ENCODE measurements at regions not wholly inside any gene's neighbourhood (a gene's known extent, or its start where the extent isn't known, plus 50 kb on each side); places are given as distances from the start of the nearest gene placed in this dataset.

GRCh38 chr1:208895181-208895580, 651.0 kb upstream of the PLXNA2 start:
- ATAC-seq (no peak), DNase-seq (ENCODE audit: low spot score in 2 of 2) (no peak)
- Mint-ChIP-seq H3K36me3 (no peaks in the 10 kb centered on the region), H3K27ac (no peak overlapping the region), H3K9me3 (peaks cover 0 to 5% of the 10 kb centered on the region in 2 donors)

DNA sequence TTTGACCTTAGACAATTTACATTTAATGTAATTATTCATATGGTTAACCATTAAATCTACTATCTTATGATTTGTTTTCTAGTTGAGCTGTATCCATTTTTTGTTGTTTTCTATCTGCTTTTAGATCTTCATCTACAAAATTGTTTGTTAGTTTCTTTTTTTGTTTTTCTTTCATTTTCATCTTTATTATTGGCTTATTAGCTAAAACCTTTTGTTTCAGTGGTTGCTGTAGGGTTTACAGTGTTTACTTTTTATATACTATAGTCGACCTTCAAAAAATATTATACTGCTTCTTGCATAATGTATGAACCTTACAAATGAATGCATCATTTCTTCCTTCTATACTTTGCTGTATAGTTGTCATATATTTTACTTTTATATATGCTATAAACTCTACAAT, 651.6 kb upstream of the PLXNA2 start:
- H3K36me3 Mint-ChIP-seq: no peaks in the 10 kb centered on the region
- ATAC-seq (no peak), DNase-seq (ENCODE audit: low spot score in 2 of 2) (no peak)
- H3K9me3 Mint-ChIP-seq: peaks cover 0 to 5% of the 10 kb centered on the region in 2 donors
- no peak overlapping the region for H3K27ac Mint-ChIP-seq

DNA sequence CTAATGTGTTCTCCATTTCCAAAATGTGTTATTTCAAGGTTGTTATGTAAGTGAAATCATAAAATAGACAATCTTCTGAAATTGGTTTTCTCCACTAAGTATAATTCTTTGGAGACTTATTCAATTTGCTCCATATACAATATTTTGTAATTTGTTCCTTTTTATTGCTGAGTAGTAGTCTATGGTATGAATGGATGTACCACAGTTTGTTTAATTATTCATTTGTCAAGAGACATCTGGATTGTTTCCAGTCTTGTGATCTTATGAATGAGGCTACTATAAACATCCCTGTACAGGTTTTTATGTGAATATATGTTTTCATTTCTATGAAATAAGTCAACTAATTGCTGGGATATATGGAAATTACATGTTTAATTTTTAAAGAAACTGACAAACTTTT, 652.6 kb upstream of the PLXNA2 start:
- DNase-seq (ENCODE audit: low spot score in 2 of 2): no peak
- no peaks in the 10 kb centered on the region for H3K36me3 Mint-ChIP-seq
- ATAC-seq: no peak
- peaks cover 0 to 5% of the 10 kb centered on the region in 2 donors for H3K9me3 Mint-ChIP-seq
- H3K27ac Mint-ChIP-seq: no peak overlapping the region

- Mint-ChIP-seq H3K27ac (no peak overlapping the region), H3K9me3 (peaks cover 0 to 5% of the 10 kb centered on the region in 2 donors), H3K36me3 (no peaks in the 10 kb centered on the region)
- ATAC-seq: no peak
- DNase-seq (ENCODE audit: low spot score in 2 of 2): no peak
Observed at GRCh38 chr1:208899438-208899837, 655.3 kb upstream of the PLXNA2 start.

DNA sequence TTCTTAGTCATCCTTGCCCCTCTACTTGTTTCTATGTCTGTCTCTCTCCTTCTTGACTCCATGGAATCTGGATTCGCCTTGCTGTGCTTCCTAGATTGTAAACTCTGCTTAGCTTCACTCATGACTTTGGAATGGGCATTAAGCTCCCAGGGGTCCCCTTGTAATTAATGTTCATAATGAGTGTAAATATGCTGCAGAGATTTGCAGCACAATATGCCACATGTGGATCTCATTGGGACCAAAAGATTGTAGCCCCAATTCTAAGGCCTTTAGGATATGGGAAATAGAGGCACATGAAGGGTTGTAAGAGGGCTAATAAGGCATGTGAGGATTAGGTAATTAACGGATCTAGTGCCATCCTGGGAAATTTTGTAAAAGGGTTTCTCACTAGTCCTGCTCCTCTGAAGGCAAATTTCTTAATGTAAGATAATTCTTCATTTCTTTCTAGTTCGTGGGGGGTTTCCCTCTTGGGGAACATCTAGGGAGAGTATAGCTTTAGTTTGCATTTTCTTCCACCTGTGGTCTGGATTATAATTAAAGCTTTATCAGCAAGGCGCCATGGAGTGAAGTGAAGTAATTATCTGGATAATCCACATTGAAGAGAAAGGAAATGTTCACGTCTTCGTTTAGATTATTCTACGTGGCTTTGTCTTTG, 659.2 kb upstream of the PLXNA2 start:
- Mint-ChIP-seq H3K9me3 (no peaks in the 10 kb centered on the region), H3K36me3 (no peaks in the 10 kb centered on the region), H3K27ac (no peak overlapping the region)
- ATAC-seq (no peak), DNase-seq (ENCODE audit: low spot score in 2 of 2) (no peak)

- DNase-seq (ENCODE audit: low spot score in 2 of 2) (no peak), ATAC-seq (no peak)
- no peaks in the 10 kb centered on the region for H3K36me3 Mint-ChIP-seq
- no peaks in the 10 kb centered on the region for H3K9me3 Mint-ChIP-seq
- no peak overlapping the region for H3K27ac Mint-ChIP-seq
Observed at GRCh38 chr1:208907790-208908189, 663.6 kb upstream of the PLXNA2 start.

GRCh38 chr1:208909011-208909984, 665.1 kb upstream of the PLXNA2 start:
- DNase-seq (ENCODE audit: low spot score in 2 of 2) (no peak), ATAC-seq (no peak)
- H3K27ac Mint-ChIP-seq: no peak overlapping the region
- H3K9me3 Mint-ChIP-seq: no peaks in the 10 kb centered on the region
- no peaks in the 10 kb centered on the region for H3K36me3 Mint-ChIP-seq

DNA sequence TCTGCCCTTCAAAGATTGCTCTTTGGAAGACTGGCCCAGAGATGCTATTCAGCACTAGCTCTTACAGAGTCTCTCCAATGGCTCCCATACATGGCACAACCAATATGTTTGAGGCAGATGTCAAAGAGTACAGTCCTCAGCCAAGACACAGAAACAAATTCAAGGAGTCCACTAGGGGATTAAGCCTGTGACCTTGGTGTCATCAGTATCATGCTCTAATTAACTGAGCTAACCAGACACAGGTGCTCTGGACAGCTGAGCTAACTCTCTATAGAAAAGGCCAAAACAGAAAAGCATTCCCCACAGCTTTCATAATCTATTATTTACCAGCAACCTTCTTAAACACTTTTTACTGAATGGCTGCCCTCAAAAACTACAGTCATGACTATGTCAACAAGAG, 666.0 kb upstream of the PLXNA2 start:
- no peaks in the 10 kb centered on the region for H3K9me3 Mint-ChIP-seq
- ATAC-seq: no peak
- H3K27ac Mint-ChIP-seq: no peak overlapping the region
- no peaks in the 10 kb centered on the region for H3K36me3 Mint-ChIP-seq
- DNase-seq (ENCODE audit: low spot score in 2 of 2): no peak

- Mint-ChIP-seq H3K36me3 (no peaks in the 10 kb centered on the region), H3K9me3 (peaks cover 4% of the 10 kb centered on the region in 2 donors), H3K27ac (no peak overlapping the region)
- DNase-seq (ENCODE audit: low spot score in 2 of 2): no peak
- no peak for ATAC-seq
Observed at GRCh38 chr1:208917281-208917680, 666.2 kb upstream of the CAMK1G start.

DNA sequence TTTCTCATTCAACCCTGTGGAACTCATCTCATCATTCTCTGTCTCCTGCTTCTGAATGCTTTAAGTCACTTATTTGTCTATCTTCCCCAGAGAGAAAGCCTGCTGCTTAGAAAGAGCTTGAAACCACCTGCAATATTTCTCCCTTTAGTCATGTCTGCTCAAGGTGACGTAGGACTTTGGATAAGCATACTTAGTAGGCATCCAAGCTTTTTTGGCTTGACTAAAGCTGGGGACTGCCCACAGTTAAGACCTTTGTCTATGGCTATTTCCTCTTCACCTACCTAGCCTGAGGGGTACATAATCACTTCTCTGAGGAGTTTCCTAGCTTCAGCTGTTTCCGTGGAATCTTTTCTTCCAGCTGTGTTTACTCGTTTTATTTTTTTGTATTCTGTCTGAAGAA, 665.8 kb upstream of the CAMK1G start:
- Mint-ChIP-seq H3K27ac (no peak overlapping the region), H3K9me3 (peaks cover 4 to 5% of the 10 kb centered on the region in 2 donors), H3K36me3 (no peaks in the 10 kb centered on the region)
- ATAC-seq: no peak
- DNase-seq (ENCODE audit: low spot score in 2 of 2): no peak

DNA sequence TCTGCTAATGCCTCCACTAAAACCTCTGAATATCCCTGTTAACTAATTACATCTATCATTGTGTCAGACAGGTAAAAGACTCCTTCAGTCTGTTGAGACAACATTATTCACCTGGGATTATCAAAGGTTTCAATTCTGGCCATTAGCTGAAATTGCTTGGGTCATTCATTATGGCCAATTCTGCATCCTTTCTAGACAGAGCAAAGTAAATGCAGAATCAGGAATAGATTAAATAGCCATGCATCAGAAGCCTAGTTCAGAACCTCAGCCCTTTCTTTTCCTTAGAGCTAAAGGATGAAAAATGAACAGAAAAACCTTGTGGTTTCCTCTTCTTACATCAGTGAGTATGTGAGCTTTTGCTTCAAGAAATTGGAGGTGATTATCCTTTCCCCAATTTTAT, 665.4 kb upstream of the CAMK1G start:
- H3K9me3 Mint-ChIP-seq: peaks cover 4 to 5% of the 10 kb centered on the region in 2 donors
- ATAC-seq: no peak
- no peak for DNase-seq (ENCODE audit: low spot score in 2 of 2)
- H3K27ac Mint-ChIP-seq: no peak overlapping the region
- H3K36me3 Mint-ChIP-seq: no peaks in the 10 kb centered on the region

DNA sequence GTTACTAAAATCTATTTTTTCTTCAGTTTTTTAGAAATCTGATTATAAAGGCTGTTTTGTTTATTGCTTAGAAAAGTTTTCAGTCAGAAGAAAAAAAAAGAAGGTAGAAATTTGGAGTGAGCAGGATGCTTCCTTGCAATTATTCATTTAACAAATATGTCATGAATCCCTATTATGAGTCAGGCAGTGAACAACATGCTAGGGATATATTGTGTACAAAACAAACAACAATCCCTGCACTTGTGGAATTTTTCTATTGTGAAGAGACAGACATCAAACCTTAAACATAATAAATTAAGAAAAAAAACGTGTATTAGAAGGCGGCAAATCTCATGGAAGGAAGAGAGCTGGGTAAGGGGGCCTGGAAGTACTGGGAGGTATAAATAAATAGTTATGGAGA, 664.1 kb upstream of the CAMK1G start:
- Mint-ChIP-seq H3K36me3 (no peaks in the 10 kb centered on the region), H3K9me3 (peaks cover 5 to 8% of the 10 kb centered on the region in 2 donors), H3K27ac (no peak overlapping the region)
- ATAC-seq: no peak
- no peak for DNase-seq (ENCODE audit: low spot score in 2 of 2)

DNA sequence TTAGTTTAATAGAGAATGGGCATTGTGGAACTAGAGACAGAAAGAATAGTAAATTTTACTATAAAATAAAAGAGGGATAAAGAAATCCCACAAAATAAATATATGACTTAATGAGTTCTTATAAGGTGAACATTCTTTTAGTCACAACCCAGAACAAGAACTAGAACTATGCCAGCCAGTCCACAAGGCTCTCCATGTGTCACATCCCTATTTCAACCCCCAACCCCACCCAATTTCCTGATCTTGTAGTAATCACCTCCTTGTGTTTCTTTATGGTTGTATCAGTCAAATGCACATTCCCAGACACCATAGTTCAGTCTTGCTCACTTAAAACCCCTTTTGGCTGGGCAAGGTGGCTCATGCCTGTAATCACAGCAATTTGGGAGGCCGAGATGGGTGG, 662.3 kb upstream of the CAMK1G start:
- Mint-ChIP-seq H3K36me3 (no peaks in the 10 kb centered on the region), H3K27ac (no peak overlapping the region), H3K9me3 (peaks cover 8 to 11% of the 10 kb centered on the region in 2 donors)
- ATAC-seq (no peak), DNase-seq (ENCODE audit: low spot score in 2 of 2) (no peak)

- DNase-seq (ENCODE audit: low spot score in 2 of 2) (no peak), ATAC-seq (no peak)
- H3K36me3 Mint-ChIP-seq: no peaks in the 10 kb centered on the region
- no peak overlapping the region for H3K27ac Mint-ChIP-seq
- peaks cover 8 to 21% of the 10 kb centered on the region in 2 donors for H3K9me3 Mint-ChIP-seq
Observed at GRCh38 chr1:208923456-208923855, 660.1 kb upstream of the CAMK1G start.

GRCh38 chr1:208923946-208924720, 659.4 kb upstream of the CAMK1G start:
- peaks cover 8 to 21% of the 10 kb centered on the region in 2 donors for H3K9me3 Mint-ChIP-seq
- DNase-seq (ENCODE audit: low spot score in 2 of 2): no peak
- no peak for ATAC-seq
- peak overlapping the region in 1 of 2 donors; percentile 46 for H3K27ac Mint-ChIP-seq
- no peaks in the 10 kb centered on the region for H3K36me3 Mint-ChIP-seq

DNA sequence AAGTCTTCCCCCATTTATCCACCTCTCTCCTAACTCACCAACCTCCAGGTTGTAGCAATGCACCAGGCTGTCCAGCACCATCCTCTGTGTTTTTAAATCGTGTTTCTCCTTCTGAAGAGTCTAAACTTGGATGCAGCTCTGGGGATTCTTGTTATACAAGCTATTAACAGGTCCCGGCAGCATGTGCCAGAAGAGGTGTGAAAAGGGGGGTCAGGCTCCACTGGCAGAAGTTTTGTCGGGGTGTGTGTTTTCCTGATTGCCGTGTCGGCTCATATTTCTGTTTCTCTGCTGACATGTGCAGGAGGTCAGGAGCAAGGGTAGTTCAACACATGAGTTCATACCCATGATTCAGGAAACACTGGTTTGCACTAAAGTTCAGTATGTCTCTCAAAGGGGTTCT, 658.6 kb upstream of the CAMK1G start:
- DNase-seq (ENCODE audit: low spot score in 2 of 2) (no peak), ATAC-seq (no peak)
- Mint-ChIP-seq H3K36me3 (no peaks in the 10 kb centered on the region), H3K9me3 (peaks cover 8 to 21% of the 10 kb centered on the region in 2 donors), H3K27ac (no peak overlapping the region)

Measured in activated naive CD4-positive, alpha-beta T cell treated with anti-CD3 and anti-CD28 coated beads, Interleukin-2, amount 50 U/mL, for 72 hours (primary cell).